ENCODE measurements at regions not wholly inside any gene's neighbourhood (a gene's known extent, or its start where the extent isn't known, plus 50 kb on each side); places are given as distances from the start of the nearest gene placed in this dataset.

DNA sequence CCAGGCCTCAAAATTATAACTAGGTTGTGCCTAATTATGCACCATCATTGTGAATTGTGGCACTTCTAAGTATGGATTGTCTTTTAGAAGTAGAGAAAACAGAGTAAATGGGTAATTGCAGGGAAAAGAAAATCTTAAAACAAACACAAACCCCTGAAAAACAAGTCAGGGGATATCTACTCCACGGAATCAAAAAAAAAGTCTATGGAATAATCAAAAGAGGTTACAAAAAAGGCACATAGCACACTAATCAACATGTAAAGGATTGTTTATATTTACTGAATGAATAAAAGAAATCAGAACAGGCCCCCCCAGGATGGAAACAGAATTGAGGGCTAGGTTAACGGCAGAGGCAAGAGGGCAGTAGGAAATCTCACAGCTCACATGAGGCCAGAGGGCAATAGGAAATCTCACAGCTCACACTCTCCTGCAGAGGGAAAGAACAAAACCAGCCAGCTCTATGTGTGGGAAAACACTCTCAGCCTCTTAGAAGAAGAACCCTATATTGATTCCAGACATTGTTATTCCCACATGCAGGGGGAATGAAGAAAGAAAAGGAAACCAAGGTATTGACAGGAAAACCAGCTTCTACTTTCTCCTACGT lies 72.7 kb upstream of the FNDC3B start:
- ChIA-PET CTCF (no interaction called here), POLR2A (no interaction called here)
- Histone ChIP-seq H3K27me3 (replicated peaks in 2 of 5; ENCODE audit: control insufficient read depth in 4 of 5, insufficient read depth in 5 of 5, low read length in 4 of 5) (no peaks in the 10 kb centered on the region), H3K4me1 (ENCODE audit: control extremely low read depth in 1 of 4, control insufficient read depth in 4 of 4, insufficient read depth in 4 of 4, low read length in 3 of 4) (peaks cover 2 to 25% (median 10%) of the 10 kb centered on the region in 4 experiments), H3K9me3 (ENCODE audit: control extremely low read depth in 1 of 5, control insufficient read depth in 4 of 5, insufficient read depth in 2 of 5, low read depth in 1 of 5, low read length in 4 of 5) (no peaks in the 10 kb centered on the region), H3K36me3 (ENCODE audit: control insufficient read depth in 4 of 4, insufficient read depth in 4 of 4, low read length in 3 of 4) (no peaks in the 10 kb centered on the region), H3K27ac (ENCODE audit: insufficient read depth in 1 of 2, low read depth in 1 of 2, low read length in 2 of 2, poor library complexity in 1 of 2, severe bottlenecking in 2 of 2) (no peak overlapping the region), H3K4me3 (ENCODE audit: control insufficient read depth in 1 of 7, extremely low read depth in 1 of 7, insufficient read depth in 4 of 7, low read depth in 2 of 7, low read length in 6 of 7) (no peak overlapping the region)
- no peak for DNase-seq
- no CpG with 5 or more reads among the region's 3 CpGs for WGBS (ENCODE audit: insufficient coverage)

DNA sequence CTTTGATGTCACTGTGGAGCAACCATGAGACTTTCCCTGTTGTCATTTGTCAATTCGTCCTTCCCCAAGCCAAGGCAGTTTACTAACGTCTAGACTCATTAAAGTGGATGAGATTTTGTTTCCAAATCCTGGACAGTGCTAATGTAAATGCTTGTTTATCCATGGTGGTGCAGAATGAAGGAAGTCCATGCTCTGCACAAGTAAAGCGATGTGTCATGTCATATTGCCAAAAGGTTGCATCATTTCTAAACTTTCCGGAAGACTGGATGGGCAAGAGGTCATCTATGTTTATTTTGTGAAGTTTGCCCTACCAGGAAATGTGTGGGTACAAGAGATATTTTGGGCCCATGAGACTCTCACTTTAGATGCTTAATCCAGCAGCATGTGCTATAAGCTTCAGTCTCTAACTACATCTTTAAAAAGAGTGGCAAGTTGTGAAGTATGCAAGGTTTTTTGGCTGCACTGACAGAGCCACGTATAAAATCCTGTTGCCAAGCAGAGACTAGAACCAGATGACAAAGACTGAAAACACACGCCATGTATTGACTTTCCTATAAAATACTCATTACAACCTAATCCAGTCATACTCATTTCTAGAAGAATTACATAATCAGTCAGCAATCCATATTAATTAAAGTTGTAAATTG lies 72.1 kb upstream of the FNDC3B start:
- DNase-seq: peak in 2 of 3 donors; percentile 41 to 49
- H3K27me3 ChIP-seq (replicated peaks in 2 of 5; ENCODE audit: control insufficient read depth in 4 of 5, insufficient read depth in 5 of 5, low read length in 4 of 5): no peaks in the 10 kb centered on the region
- no peaks in the 10 kb centered on the region for H3K36me3 ChIP-seq (ENCODE audit: control insufficient read depth in 4 of 4, insufficient read depth in 4 of 4, low read length in 3 of 4)
- ChIA-PET CTCF (no interaction called here), POLR2A (no interaction called here)
- H3K27ac ChIP-seq (ENCODE audit: insufficient read depth in 1 of 2, low read depth in 1 of 2, low read length in 2 of 2, poor library complexity in 1 of 2, severe bottlenecking in 2 of 2): no peak overlapping the region
- H3K4me3 ChIP-seq (ENCODE audit: control insufficient read depth in 1 of 7, extremely low read depth in 1 of 7, insufficient read depth in 4 of 7, low read depth in 2 of 7, low read length in 6 of 7): no peak overlapping the region
- H3K4me1 ChIP-seq (ENCODE audit: control extremely low read depth in 1 of 4, control insufficient read depth in 4 of 4, insufficient read depth in 4 of 4, low read length in 3 of 4): peaks cover 6 to 31% (median 10%) of the 10 kb centered on the region in 4 experiments
- WGBS (ENCODE audit: insufficient coverage): 73% methylated on average over 4 of the region's 6 CpGs
- no peaks in the 10 kb centered on the region for H3K9me3 ChIP-seq (ENCODE audit: control extremely low read depth in 1 of 5, control insufficient read depth in 4 of 5, insufficient read depth in 2 of 5, low read depth in 1 of 5, low read length in 4 of 5)

DNA sequence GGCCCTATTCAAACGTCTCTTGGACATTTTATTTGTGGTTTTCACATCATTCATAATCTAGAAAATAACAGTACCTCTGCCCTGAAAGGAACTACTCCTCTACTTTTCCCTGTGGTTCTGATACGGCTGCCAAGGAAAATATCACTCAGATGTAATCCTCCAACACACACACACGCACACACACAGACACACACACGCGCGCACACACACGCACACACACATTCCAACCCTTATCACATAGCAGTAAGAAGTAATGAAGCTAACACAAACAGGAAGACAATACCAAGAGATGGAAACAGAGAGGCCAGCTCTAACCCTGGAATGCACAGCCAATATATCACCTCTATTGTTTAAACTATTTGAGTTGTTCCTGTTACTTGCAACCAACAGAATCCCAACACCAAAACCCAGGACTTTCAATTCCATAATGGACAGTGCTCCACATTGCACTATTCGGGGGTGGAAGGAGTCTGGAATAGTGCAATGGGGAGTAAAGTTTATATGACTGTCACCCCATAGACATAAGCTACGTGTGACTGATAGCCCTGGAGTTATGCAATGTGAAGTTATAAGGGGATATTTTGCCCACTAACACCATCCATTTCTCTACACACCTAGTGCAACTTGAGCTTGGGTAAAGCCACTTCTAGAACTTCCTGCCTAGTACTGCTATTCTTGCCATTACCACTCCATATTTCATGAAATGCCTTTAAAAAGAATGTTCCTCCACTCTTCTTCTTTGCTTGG lies 71.3 kb upstream of the FNDC3B start:
- Histone ChIP-seq H3K27me3 (replicated peaks in 2 of 5; ENCODE audit: control insufficient read depth in 4 of 5, insufficient read depth in 5 of 5, low read length in 4 of 5) (no peaks in the 10 kb centered on the region), H3K4me3 (ENCODE audit: control insufficient read depth in 1 of 7, extremely low read depth in 1 of 7, insufficient read depth in 4 of 7, low read depth in 2 of 7, low read length in 6 of 7) (no peak overlapping the region), H3K4me1 (ENCODE audit: control extremely low read depth in 1 of 4, control insufficient read depth in 4 of 4, insufficient read depth in 4 of 4, low read length in 3 of 4) (peaks cover 6 to 38% (median 14%) of the 10 kb centered on the region in 4 experiments), H3K27ac (ENCODE audit: insufficient read depth in 1 of 2, low read depth in 1 of 2, low read length in 2 of 2, poor library complexity in 1 of 2, severe bottlenecking in 2 of 2) (no peak overlapping the region), H3K9me3 (ENCODE audit: control extremely low read depth in 1 of 5, control insufficient read depth in 4 of 5, insufficient read depth in 2 of 5, low read depth in 1 of 5, low read length in 4 of 5) (no peaks in the 10 kb centered on the region), H3K36me3 (ENCODE audit: control insufficient read depth in 4 of 4, insufficient read depth in 4 of 4, low read length in 3 of 4) (no peaks in the 10 kb centered on the region)
- ChIA-PET CTCF (interaction anchor here (0.7 kb wide), 1 partner anchor 51 kb away, joined by 3 read pairs; no protein-coding TSS in a partner anchor), POLR2A (no interaction called here)
- DNase-seq: no peak
- 50% methylated on average over 1 of the region's 9 CpGs for WGBS (ENCODE audit: insufficient coverage)

DNA sequence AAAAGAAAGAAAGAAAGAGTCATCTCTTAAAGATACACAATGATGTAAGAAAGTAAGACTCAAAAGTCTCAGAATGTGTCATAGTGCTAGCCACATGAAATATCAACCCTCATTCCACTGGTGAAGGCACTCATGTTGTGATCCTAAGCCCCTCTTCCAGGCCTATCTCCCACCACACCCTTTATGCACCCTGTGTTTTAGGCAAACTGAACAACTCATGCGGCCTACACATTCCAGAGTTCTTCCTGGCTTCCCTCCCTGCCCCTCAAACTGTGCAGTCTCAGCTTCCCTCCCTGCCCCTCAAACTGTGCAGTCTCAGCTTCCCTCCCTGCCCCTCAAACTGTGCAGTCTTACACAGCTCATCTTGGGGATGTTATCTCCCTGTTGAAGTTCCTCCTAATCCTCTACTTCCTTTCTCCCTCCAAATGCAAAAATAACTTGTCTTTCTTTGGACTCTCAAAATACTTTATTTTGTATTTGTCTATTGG lies 69.0 kb upstream of the FNDC3B start:
- WGBS (ENCODE audit: insufficient coverage): 88% methylated on average over 1 of the region's 1 CpG
- peaks cover 16 to 51% (median 25%) of the 10 kb centered on the region in 4 experiments for H3K4me1 ChIP-seq (ENCODE audit: control extremely low read depth in 1 of 4, control insufficient read depth in 4 of 4, insufficient read depth in 4 of 4, low read length in 3 of 4)
- POLR2A ChIA-PET: no interaction called here

DNA sequence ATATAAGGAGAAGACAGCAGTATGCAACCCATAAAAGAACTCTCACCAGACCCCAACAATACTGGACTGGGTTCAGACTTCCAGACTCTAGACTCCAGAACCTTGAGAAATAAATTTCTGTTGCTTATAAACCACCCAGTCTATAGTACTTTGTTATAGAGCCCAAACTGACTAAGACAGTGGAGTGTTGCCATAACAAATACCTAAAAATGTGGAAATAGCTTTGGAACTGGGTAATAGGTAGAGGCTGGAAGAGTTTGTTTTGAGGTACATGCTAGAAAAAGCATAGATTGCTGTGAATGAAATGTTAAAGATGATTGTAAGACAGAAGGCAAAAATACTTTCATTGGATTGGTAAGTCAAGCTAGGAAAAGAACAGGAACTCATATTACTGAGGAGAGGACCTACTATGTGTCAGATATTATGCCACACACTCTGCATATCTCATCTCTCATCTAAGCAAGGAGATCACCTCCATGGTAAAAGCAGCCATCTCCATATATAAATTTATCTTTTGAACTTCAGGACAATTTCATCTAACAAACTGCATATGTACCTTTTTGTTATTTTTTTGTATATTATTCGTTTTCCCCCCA lies 67.4 kb upstream of the FNDC3B start:
- Histone ChIP-seq H3K36me3 (ENCODE audit: control insufficient read depth in 4 of 4, insufficient read depth in 4 of 4, low read length in 3 of 4) (no peaks in the 10 kb centered on the region), H3K27me3 (replicated peaks in 2 of 5; ENCODE audit: control insufficient read depth in 4 of 5, insufficient read depth in 5 of 5, low read length in 4 of 5) (no peaks in the 10 kb centered on the region), H3K27ac (ENCODE audit: insufficient read depth in 1 of 2, low read depth in 1 of 2, low read length in 2 of 2, poor library complexity in 1 of 2, severe bottlenecking in 2 of 2) (no peak overlapping the region), H3K4me3 (ENCODE audit: control insufficient read depth in 1 of 7, extremely low read depth in 1 of 7, insufficient read depth in 4 of 7, low read depth in 2 of 7, low read length in 6 of 7) (no peak overlapping the region), H3K4me1 (ENCODE audit: control extremely low read depth in 1 of 4, control insufficient read depth in 4 of 4, insufficient read depth in 4 of 4, low read length in 3 of 4) (peaks cover 29 to 65% (median 38%) of the 10 kb centered on the region in 4 experiments), H3K9me3 (ENCODE audit: control extremely low read depth in 1 of 5, control insufficient read depth in 4 of 5, insufficient read depth in 2 of 5, low read depth in 1 of 5, low read length in 4 of 5) (no peaks in the 10 kb centered on the region)
- ChIA-PET POLR2A (no interaction called here), CTCF (no interaction called here)
- no CpG with 5 or more reads among the region's 1 CpG for WGBS (ENCODE audit: insufficient coverage)
- no peak for DNase-seq

More for the DNA sequence above, 69.0 kb upstream of the FNDC3B start:
- Histone ChIP-seq H3K36me3 (ENCODE audit: control insufficient read depth in 4 of 4, insufficient read depth in 4 of 4, low read length in 3 of 4) (no peaks in the 10 kb centered on the region), H3K9me3 (ENCODE audit: control extremely low read depth in 1 of 5, control insufficient read depth in 4 of 5, insufficient read depth in 2 of 5, low read depth in 1 of 5, low read length in 4 of 5) (no peaks in the 10 kb centered on the region), H3K27me3 (replicated peaks in 2 of 5; ENCODE audit: control insufficient read depth in 4 of 5, insufficient read depth in 5 of 5, low read length in 4 of 5) (no peaks in the 10 kb centered on the region), H3K27ac (ENCODE audit: insufficient read depth in 1 of 2, low read depth in 1 of 2, low read length in 2 of 2, poor library complexity in 1 of 2, severe bottlenecking in 2 of 2) (no peak overlapping the region), H3K4me3 (ENCODE audit: control insufficient read depth in 1 of 7, extremely low read depth in 1 of 7, insufficient read depth in 4 of 7, low read depth in 2 of 7, low read length in 6 of 7) (no peak overlapping the region)
- CTCF ChIA-PET: no interaction called here
- no peak for DNase-seq

DNA sequence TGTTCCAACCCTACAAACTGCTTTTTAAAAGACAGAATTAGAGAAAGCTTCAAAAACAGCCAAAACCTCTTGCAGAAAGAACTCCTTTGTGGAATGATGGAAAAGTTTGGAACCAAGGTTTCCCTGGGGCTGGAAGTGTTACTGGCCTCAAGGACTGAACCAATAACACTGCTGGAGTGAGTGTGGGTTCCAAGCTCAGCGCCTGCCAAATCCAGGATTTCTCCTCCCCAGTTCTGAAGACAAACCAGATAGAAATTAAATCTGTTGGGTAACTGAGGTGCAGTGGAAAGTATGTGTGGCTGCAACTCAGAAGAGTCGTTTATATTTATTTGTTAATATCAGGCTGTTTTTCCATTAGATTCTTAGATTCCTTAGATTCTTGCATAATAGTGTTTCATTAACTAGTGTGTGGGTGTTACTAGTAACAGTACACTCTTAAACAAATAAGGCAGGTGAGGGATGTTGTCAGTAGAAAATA lies 66.5 kb upstream of the FNDC3B start:
- CTCF ChIA-PET: interaction anchor here (1.2 kb wide), 1 partner anchor 58 kb away, joined by 3 read pairs; no protein-coding TSS in a partner anchor
- no peak overlapping the region for H3K27ac ChIP-seq (ENCODE audit: insufficient read depth in 1 of 2, low read depth in 1 of 2, low read length in 2 of 2, poor library complexity in 1 of 2, severe bottlenecking in 2 of 2)
- no peaks in the 10 kb centered on the region for H3K36me3 ChIP-seq (ENCODE audit: control insufficient read depth in 4 of 4, insufficient read depth in 4 of 4, low read length in 3 of 4)
- H3K9me3 ChIP-seq (ENCODE audit: control extremely low read depth in 1 of 5, control insufficient read depth in 4 of 5, insufficient read depth in 2 of 5, low read depth in 1 of 5, low read length in 4 of 5): no peaks in the 10 kb centered on the region
- POLR2A ChIA-PET: no interaction called here
- H3K27me3 ChIP-seq (replicated peaks in 2 of 5; ENCODE audit: control insufficient read depth in 4 of 5, insufficient read depth in 5 of 5, low read length in 4 of 5): no peaks in the 10 kb centered on the region
- DNase-seq: no peak
- peaks cover 35 to 66% (median 43%) of the 10 kb centered on the region in 4 experiments for H3K4me1 ChIP-seq (ENCODE audit: control extremely low read depth in 1 of 4, control insufficient read depth in 4 of 4, insufficient read depth in 4 of 4, low read length in 3 of 4)
- 100% methylated on average over 1 of the region's 2 CpGs for WGBS (ENCODE audit: insufficient coverage)
- H3K4me3 ChIP-seq (ENCODE audit: control insufficient read depth in 1 of 7, extremely low read depth in 1 of 7, insufficient read depth in 4 of 7, low read depth in 2 of 7, low read length in 6 of 7): no peak overlapping the region

All from common myeloid progenitor, CD34-positive (primary cell).